B cell (primary cell): ENCODE measurements at regions not wholly inside any gene's neighbourhood (a gene's known extent, or its start where the extent isn't known, plus 50 kb on each side); places are given as distances from the start of the nearest gene placed in this dataset.

Experiments used
- ATAC-seq: fragments of 200-7000 bp; cut with Tn5 transposase; one replicate; pipeline ENCODE4 v1.10.0; 2021; ENCODE audit warnings: low read depth, mild to moderate bottlenecking, moderate number of reproducible peaks, moderate library complexity
- CTCF ChIA-PET: fragments of 350-600 bp; sonication (Branson Sonifier 250); formaldehyde crosslinking; loops from one replicate; lab custom pipeline; 2021; ENCODE audit warnings: antibody characterized with exemption, inconsistent platforms; lab: Charles Lee
- POLR2A ChIA-PET: fragments of 350-600 bp; sonication (Branson Sonifier 250); formaldehyde crosslinking; loops from one replicate; lab custom pipeline; 2021; ENCODE audit warnings: antibody characterized with exemption; lab: Charles Lee
- DNase-seq: peaks from one replicate; pipeline ENCODE4 v3.0.0; 2013
- H2AFZ ChIP-seq: 2 replicates; pipeline ENCODE4 v1.6.1; 2012; ENCODE audit warnings: mild to moderate bottlenecking, low read depth, low read length; ENCODE audit not compliant: insufficient read depth, poor library complexity, severe bottlenecking
- H3K27ac ChIP-seq, 2 donors: 1 replicate in 1 of 2; 2 replicates in 1 of 2; pipeline ENCODE4 v1.5.1; 2012 to 2013; ENCODE audit warnings: low read length in 2 of 2, mild to moderate bottlenecking in 2 of 2, moderate library complexity in 1 of 2
- H3K27me3 ChIP-seq, 4 experiments: fragments of 200-600 bp in 1 of 4; sonication (generic) in 1 of 4; replicated peaks in 1 of 4; 1 replicate in 2 of 4; 2 replicates in 2 of 4; pipeline versions ENCODE4 v1.6.1 to v1.7.0; 2013 to 2016; ENCODE audit warnings: low read length in 3 of 4, mild to moderate bottlenecking in 2 of 4, mixed read lengths in 1 of 4, moderate library complexity in 1 of 4; ENCODE audit not compliant: insufficient read depth in 4 of 4, control insufficient read depth in 3 of 4; ENCODE audit errors: control extremely low read depth in 1 of 4
- H3K36me3 ChIP-seq, 2 experiments: replicated peaks in 1 of 2; 1 replicate in 1 of 2; 2 replicates in 1 of 2; pipeline versions ENCODE4 v1.6.1 to v1.7.1; 2013; ENCODE audit warnings: low read length in 1 of 2; ENCODE audit not compliant: insufficient read depth in 2 of 2, control insufficient read depth in 1 of 2; ENCODE audit errors: control extremely low read depth in 1 of 2, extremely low read depth in 1 of 2
- H3K4me1 ChIP-seq, 2 donors: fragments of 200-600 bp in 1 of 2; sonication (generic) in 1 of 2; 1 replicate in 1 of 2; 2 replicates in 1 of 2; pipeline versions ENCODE4 v1.5.1 to v1.6.1; 2013 to 2017; ENCODE audit warnings: low read length in 2 of 2; ENCODE audit not compliant: control insufficient read depth in 2 of 2, insufficient read depth in 2 of 2
- H3K4me2 ChIP-seq: replicated peaks from 2 replicates; pipeline ENCODE3; 2012; ENCODE audit warnings: mild to moderate bottlenecking, low read depth, low read length; ENCODE audit not compliant: poor library complexity, severe bottlenecking
- H3K4me3 ChIP-seq, 5 experiments: fragments of 200-600 bp in 1 of 5; sonication (generic) in 1 of 5; 1 replicate in 3 of 5; 2 replicates in 2 of 5; pipeline versions ENCODE4 v1.5.1 to v1.7.0; 2011 to 2016; ENCODE audit warnings: low read length in 4 of 5, mild to moderate bottlenecking in 4 of 5, low read depth in 2 of 5, control low read depth in 1 of 5, moderate library complexity in 1 of 5; ENCODE audit not compliant: insufficient read depth in 1 of 5; ENCODE audit errors: control extremely low read depth in 1 of 5, extremely low read depth in 1 of 5
- H3K79me2 ChIP-seq: fragments of 200-600 bp; sonication (generic); one replicate; pipeline ENCODE4 v1.6.0; 2016; ENCODE audit warnings: low read length; ENCODE audit not compliant: control insufficient read depth, insufficient read depth
- H3K9ac ChIP-seq: fragments of 200-600 bp; sonication (generic); 2 replicates; pipeline ENCODE4 v1.6.1; 2017; ENCODE audit warnings: mild to moderate bottlenecking, low read length, moderate library complexity
- H3K9me3 ChIP-seq, 3 donors: one replicate each; pipeline versions ENCODE4 v1.6.1 to v1.7.1; 2013; ENCODE audit warnings: low read length in 2 of 3; ENCODE audit not compliant: control insufficient read depth in 2 of 3, insufficient read depth in 1 of 3; ENCODE audit errors: control extremely low read depth in 1 of 3
- H4K20me1 ChIP-seq: 2 replicates; pipeline ENCODE4 v1.6.0; 2012; ENCODE audit warnings: mild to moderate bottlenecking, low read length; ENCODE audit not compliant: insufficient read depth, control insufficient read depth, poor library complexity, severe bottlenecking
- H3K27ac Mint-ChIP-seq: one replicate; pipeline ENCODE4 v1.8.0; 2021; ENCODE audit warnings: mixed read lengths
- H3K27me3 Mint-ChIP-seq: one replicate; pipeline ENCODE4 v1.8.0; 2021; ENCODE audit warnings: mixed read lengths
- H3K4me1 Mint-ChIP-seq: one replicate; pipeline ENCODE4 v1.8.0; 2021; ENCODE audit warnings: mixed read lengths
- H3K4me3 Mint-ChIP-seq: one replicate; pipeline ENCODE4 v1.8.0; 2021; ENCODE audit warnings: mixed read lengths
- H3K9me3 Mint-ChIP-seq: one replicate; pipeline ENCODE4 v1.8.0; 2022; ENCODE audit warnings: mixed read lengths; ENCODE audit not compliant: insufficient read depth
- CTCF ChIP-seq: fragments of 200-600 bp; IDR thresholded peaks from one replicate; pipeline ENCODE4 v1.8.0; 2022; ENCODE audit warnings: antibody characterized with exemption, mild to moderate bottlenecking
- EZH2 ChIP-seq: IDR thresholded peaks from 2 replicates; pipeline ENCODE4 v1.6.1; 2012; ENCODE audit warnings: borderline replicate concordance, low read depth, mild to moderate bottlenecking, moderate library complexity, low read length; ENCODE audit not compliant: insufficient read depth, poor library complexity, severe bottlenecking
- WGBS: methylation state at CpG from one replicate; pipeline ENCODE4 v1.1.5; 2013; ENCODE audit warnings: missing lambda C conversion rate; ENCODE audit not compliant: insufficient coverage; 5-methylcytosine and 5-hydroxymethylcytosine counted together
- intact Hi-C: fragments of 100-400 bp; cut with micrococcal nuclease; formaldehyde crosslinking; loops from one replicate; pipeline ENCODE4 v1.10.0; 2022

- no peak overlapping the region for H3K4me2 ChIP-seq
- no peak overlapping the region for H3K9ac ChIP-seq
- Mint-ChIP-seq H3K4me3 (no peak overlapping the region), H3K27ac (no peak overlapping the region), H3K4me1 (no peaks in the 10 kb centered on the region), H3K9me3 (peaks cover 6% of the 10 kb centered on the region), H3K27me3 (no peaks in the 10 kb centered on the region)
- TF ChIP-seq EZH2, result no peak
- no peak for TF ChIP-seq CTCF
- no peaks in the 10 kb centered on the region for H3K36me3 ChIP-seq
- WGBS, result no CpG with 5 or more reads among the region's 2 CpGs
- no peaks in the 10 kb centered on the region for H3K79me2 ChIP-seq
- no peak overlapping the region for H2AFZ ChIP-seq
- H3K4me3 ChIP-seq, result no peak overlapping the region
- H4K20me1 ChIP-seq, result no peaks in the 10 kb centered on the region
- no peak overlapping the region for H3K27ac ChIP-seq
- ATAC-seq (no peak), DNase-seq (no peak)
- H3K4me1 ChIP-seq, result no peaks in the 10 kb centered on the region
- intact Hi-C loops, result no loop called here
- no peaks in the 10 kb centered on the region for H3K27me3 ChIP-seq
- POLR2A ChIA-PET, result no interaction called here
- peaks cover 2 to 4% (median 2%) of the 10 kb centered on the region in 3 donors for H3K9me3 ChIP-seq
- CTCF ChIA-PET, result no interaction called here
These were observed 431.2 kb upstream of the PTCHD4 start for GRCh38 chr6:48542191-48542590.

- ATAC-seq, result no peak
- CTCF ChIA-PET, result no interaction called here
- H3K27me3 ChIP-seq, result no peaks in the 10 kb centered on the region
- TF ChIP-seq EZH2 (no peak), CTCF (no peak)
- POLR2A ChIA-PET, result no interaction called here
- Mint-ChIP-seq H3K4me1 (no peaks in the 10 kb centered on the region), H3K27me3 (no peaks in the 10 kb centered on the region), H3K9me3 (peaks cover 6% of the 10 kb centered on the region), H3K4me3 (no peak overlapping the region), H3K27ac (no peak overlapping the region)
- H3K27ac ChIP-seq, result no peak overlapping the region
- H3K4me3 ChIP-seq, result no peak overlapping the region
- peaks cover 2 to 4% (median 2%) of the 10 kb centered on the region in 3 donors for H3K9me3 ChIP-seq
- no peak overlapping the region for H2AFZ ChIP-seq
- H3K79me2 ChIP-seq, result no peaks in the 10 kb centered on the region
- no peaks in the 10 kb centered on the region for H4K20me1 ChIP-seq
- H3K4me1 ChIP-seq, result no peaks in the 10 kb centered on the region
- H3K4me2 ChIP-seq, result no peak overlapping the region
- intact Hi-C loops, result no loop called here
- no peaks in the 10 kb centered on the region for H3K36me3 ChIP-seq
- no peak overlapping the region for H3K9ac ChIP-seq
- no peak for DNase-seq
These were observed 430.7 kb upstream of the PTCHD4 start for GRCh38 chr6:48541649-48542048.
